GM19025 (cell line): ENCODE measurements at regions not wholly inside any gene's neighbourhood (a gene's known extent, or its start where the extent isn't known, plus 50 kb on each side); places are given as distances from the start of the nearest gene placed in this dataset.
"Not testable (repeated sequence)": the region's sequence is repeated elsewhere in the genome, so short reads cannot be mapped to it uniquely, and the experiment has no call there.

Source experiments
- ATAC-seq: cut with Tn5 transposase; IDR thresholded peaks from one replicate; pipeline ENCODE4 v1.9.1; 2021; ENCODE audit warnings: mild to moderate bottlenecking, low read depth, moderate library complexity; ENCODE audit not compliant: unreplicated experiment

- ATAC-seq = no peak
These were observed 287.6 kb downstream of the CYRIA start for GRCh38 chr2:16378031-16378430.

DNA sequence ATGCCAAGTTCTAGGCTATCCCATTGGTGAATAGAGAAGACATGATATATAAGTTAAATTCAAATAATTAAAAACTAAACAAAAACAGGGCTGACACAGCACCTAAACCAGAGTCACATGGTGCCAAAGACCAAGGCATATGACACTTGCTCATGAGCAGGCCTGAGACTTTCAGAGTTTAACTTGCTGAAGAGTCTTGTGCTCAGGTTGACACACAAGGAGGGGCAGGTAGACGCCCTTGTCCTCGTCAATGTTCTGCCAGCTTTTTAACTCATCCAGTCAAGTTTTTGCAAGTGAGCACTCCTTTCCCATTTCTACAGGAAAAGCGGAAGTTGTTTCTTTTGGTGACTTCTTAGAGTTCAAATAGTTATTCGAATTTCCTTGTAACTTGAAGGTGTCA, 289.7 kb downstream of the CYRIA start:
- no peak for ATAC-seq

DNA sequence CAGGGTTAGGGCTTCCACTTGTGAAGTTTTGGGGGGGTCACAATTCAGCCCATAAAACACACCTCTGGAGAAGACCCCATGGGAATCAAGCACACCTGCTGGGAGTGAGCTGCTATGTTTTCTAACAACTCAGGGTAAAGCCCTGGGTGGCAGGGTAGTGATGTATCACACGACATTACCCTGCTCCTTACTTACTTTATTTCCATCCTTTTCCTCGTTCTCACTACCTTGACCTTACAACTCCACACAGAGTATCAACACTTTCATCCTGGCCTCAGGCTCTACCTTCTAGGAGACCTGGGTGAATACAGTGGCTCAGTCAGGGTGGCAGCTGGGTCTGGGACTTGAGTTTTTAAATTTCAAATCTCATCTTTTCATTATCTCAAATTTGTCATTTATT, 290.3 kb downstream of the CYRIA start:
- ATAC-seq = no peak

DNA sequence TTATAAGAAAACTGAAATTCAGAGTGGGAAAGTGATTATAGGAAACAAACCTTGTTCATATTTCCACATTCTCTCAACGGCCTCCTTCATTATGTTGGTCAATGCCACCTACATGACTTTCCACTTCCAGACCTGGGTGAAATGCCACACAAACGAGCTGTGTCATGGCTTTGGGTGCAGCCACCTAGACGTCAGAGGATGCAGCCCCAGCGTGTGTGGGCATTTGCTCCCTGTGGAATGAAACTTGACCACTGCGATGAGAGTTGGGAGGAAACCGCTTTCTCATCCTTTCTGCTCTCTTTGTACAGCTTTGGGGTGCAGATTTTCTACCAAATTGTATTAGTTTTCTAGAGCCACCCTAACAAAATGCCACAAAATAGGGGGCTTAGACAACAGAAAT, 291.0 kb downstream of the CYRIA start:
- no peak for ATAC-seq

- no peak for ATAC-seq
These were observed 292.3 kb downstream of the CYRIA start for GRCh38 chr2:16373341-16373740.

- no peak for ATAC-seq
These were observed 293.9 kb downstream of the CYRIA start for GRCh38 chr2:16371751-16372150.

GRCh38 chr2:16368951-16369350, 296.7 kb downstream of the CYRIA start:
- no peak for ATAC-seq

GRCh38 chr2:16368328-16368727, 297.3 kb downstream of the CYRIA start:
- ATAC-seq = no peak

GRCh38 chr2:16365366-16365765, 300.3 kb downstream of the CYRIA start:
- no peak for ATAC-seq

DNA sequence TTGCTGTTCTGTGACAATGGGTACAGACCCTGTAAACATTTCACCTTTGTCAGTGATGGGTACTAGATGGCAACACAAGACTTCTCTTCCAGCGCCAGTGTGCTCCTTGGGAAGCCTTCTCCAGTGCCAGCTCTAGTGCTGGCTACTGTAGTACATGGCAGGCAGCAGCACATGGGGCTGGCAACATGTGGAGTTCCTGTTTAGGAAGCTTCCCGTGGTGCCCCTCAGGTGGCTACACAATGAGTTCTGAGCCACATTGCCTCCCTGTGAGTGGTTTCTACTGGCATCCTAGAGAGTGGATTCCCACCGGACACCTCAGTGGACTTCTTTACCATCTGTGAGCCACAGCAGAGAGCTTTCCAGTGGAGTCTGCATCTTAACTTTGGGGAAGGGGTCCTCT, 302.1 kb downstream of the CYRIA start:
- ATAC-seq = no peak

GRCh38 chr2:16362611-16363010, 303.0 kb downstream of the CYRIA start:
- no peak for ATAC-seq

DNA sequence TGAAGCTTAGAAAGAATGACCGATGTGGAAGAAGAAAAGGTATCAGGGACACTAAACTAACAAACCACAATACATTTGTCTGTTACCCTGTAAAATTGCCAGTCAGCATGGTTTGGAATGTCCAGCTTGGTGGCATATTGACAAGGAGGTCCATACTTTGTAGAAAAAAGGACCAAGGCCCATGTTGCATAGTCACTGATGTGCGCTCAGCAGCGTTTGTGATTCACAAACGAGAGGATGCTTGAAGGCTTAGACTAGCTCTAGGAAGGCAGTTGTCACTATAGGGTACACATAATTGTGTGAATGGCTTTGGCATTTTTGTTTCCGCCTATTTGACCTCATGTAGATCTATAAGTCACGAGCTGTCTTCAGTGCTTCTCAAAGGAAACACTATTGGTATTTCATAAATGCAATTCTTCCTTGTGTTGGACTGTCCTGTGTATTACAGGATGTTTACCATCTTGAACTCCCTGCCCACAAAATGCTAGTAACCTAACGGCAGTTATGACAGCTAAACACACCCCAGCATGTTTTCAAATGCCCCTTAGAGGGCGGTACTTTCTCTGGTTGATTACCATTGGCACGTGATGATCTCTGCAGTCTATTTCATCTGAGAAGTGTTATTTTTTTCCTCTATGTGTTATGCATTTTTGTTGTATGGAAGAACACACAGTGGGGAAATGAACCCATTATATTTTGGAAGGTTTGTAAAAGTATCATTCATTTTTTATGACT, 304.2 kb downstream of the CYRIA start:
- ATAC-seq = no peak

- ATAC-seq = no peak
These were observed 305.7 kb downstream of the CYRIA start for GRCh38 chr2:16359961-16360360.

DNA sequence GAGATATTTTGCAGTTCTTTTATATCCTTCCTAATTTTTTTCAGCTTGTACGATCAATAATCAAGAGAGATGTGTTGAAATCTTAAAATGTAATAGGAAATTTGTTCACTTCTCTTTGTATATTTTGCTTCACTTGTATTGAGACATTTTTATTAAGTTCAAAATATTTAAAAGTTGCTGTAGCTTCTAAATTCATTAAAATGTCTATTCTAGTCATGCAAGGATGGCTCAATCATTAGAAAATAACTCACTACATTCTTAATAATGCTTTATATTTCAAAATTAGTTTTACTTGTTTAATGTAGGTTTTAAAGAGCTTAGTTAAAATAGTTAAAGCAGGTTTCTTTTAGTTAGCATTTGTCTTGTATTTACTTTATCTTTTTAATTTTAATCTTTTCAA, 308.4 kb downstream of the CYRIA start:
- ATAC-seq = no peak

- no peak for ATAC-seq
These were observed 314.1 kb downstream of the CYRIA start for GRCh38 chr2:16351541-16351940.

GRCh38 chr2:16351137-16351536, 314.5 kb downstream of the CYRIA start:
- no peak for ATAC-seq

DNA sequence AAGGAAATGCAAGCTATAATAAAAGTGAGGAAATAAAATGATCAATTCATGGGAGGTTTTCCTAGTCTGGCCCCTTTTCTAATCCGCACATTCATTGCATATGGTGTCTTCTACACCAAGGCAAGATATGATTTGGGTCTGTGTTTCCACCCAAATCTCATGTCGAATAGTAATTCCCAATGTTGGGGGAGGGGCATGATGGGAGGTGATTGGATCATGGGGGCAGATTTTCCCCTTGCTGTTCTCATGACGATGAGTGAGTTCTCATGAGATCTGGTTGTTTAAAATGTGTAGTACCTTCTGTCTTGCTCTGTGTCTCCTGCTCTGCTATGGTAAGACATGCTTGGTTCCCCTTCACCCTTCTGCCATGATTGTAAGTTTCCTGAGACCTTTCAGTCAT, 315.4 kb downstream of the CYRIA start:
- ATAC-seq = no peak

- no peak for ATAC-seq
These were observed 315.8 kb downstream of the CYRIA start for GRCh38 chr2:16349811-16350210.

DNA sequence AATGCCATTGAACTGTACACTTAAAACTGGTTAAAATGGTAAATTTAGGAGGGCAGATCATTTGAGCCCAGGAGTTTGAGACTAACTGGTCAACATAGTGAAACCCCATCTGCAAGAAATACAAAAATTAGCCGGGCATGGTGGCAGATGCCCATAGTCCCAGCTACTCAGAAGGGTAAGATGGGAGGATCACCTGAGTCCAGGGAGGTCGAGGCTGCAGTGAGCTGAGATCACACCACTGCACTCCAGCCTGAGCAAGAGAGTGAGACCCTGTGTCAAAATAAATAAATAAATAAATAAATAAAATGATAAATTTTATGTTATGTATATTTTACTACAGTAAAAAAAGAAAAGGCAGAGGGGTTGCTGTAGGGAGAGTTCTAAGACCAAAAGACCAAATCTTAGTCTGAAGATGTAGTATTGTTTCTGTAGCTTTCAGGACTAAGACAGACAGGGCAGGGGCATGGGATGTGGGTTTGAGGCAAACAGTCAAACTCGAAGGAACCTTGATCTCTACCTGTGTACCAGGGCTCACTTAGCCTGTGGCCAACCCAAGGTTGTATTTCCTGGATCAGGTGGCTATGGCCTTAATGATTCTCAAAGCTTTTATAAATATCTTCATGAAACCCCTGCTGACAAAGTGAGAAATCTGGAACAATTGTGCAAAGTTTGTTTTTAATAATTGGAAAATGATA, 316.7 kb downstream of the CYRIA start:
- ATAC-seq = no peak

DNA sequence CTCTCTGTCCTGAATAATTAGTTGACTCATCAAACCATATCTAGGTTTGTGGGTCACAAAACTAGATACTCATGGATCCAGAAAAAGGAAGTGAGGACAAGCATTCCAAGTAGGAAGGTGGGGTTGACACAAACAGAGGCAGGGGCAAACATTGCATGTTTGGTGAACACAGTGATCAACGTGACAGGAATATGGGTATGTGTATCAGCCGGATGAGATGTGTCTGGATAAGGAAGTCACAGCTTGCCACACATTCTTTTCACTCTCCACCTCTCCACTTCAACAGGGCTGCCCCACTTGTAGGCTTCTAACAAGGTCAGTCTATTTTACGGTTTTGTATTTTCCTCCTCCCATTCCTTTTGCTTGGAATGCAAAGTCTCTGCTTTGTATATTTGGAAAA, 319.0 kb downstream of the CYRIA start:
- no peak for ATAC-seq

GRCh38 chr2:16345231-16345630, 320.4 kb downstream of the CYRIA start:
- ATAC-seq = not testable (repeated sequence)

DNA sequence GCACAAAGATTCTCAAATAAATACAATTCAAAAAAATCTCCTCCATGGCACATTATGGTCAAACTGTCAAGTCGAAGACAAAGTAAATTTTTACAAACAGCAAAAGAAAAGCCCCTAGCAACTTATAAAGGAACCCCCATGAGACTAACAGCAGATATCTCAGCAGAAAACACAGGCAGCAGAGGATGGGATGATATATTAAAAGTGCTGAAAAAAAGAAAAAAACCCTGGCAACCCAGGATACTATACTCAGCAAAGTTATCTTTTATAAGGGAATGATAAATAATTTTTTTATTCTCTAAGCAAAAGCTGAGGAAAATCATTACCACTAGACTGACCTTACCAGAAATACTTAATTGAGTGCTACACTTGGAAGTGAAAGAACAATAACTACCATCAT, 326.4 kb downstream of the CYRIA start:
- no peak for ATAC-seq
